ENCODE measurements at regions not wholly inside any gene's neighbourhood (a gene's known extent, or its start where the extent isn't known, plus 50 kb on each side); places are given as distances from the start of the nearest gene placed in this dataset.
"Not testable (repeated sequence)": the region's sequence is repeated elsewhere in the genome, so short reads cannot be mapped to it uniquely, and the experiment has no call there.

- not testable (repeated sequence) for TF ChIP-seq ZNF274 (IDR thresholded peaks at IDR 0.05; ENCODE audit: low read length); ZNF274 (tag by site-specific recombination; IDR thresholded peaks at IDR 0.05; ENCODE audit: borderline replicate concordance); OVOL3 (tag by site-specific recombination; IDR thresholded peaks at IDR 0.05); CTCF (tag by site-specific recombination; IDR thresholded peaks at IDR 0.05); ZBTB20 (tag by site-specific recombination; IDR thresholded peaks at IDR 0.05)
- TF ChIP-seq, protein P1, sequence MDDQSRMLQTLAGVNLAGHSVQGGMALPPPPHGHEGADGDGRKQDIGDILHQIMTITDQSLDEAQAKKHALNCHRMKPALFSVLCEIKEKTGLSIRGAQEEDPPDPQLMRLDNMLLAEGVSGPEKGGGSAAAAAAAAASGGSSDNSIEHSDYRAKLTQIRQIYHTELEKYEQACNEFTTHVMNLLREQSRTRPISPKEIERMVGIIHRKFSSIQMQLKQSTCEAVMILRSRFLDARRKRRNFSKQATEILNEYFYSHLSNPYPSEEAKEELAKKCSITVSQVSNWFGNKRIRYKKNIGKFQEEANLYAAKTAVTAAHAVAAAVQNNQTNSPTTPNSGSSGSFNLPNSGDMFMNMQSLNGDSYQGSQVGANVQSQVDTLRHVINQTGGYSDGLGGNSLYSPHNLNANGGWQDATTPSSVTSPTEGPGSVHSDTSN (CRISPR knock-in tag; IDR thresholded peaks at IDR 0.05) = not testable (repeated sequence)
- TF ChIP-seq, protein P2, sequence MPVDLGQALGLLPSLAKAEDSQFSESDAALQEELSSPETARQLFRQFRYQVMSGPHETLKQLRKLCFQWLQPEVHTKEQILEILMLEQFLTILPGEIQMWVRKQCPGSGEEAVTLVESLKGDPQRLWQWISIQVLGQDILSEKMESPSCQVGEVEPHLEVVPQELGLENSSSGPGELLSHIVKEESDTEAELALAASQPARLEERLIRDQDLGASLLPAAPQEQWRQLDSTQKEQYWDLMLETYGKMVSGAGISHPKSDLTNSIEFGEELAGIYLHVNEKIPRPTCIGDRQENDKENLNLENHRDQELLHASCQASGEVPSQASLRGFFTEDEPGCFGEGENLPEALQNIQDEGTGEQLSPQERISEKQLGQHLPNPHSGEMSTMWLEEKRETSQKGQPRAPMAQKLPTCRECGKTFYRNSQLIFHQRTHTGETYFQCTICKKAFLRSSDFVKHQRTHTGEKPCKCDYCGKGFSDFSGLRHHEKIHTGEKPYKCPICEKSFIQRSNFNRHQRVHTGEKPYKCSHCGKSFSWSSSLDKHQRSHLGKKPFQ (tag by site-specific recombination; IDR thresholded peaks at IDR 0.05) = not testable (repeated sequence)
- TF ChIP-seq, protein P3, sequence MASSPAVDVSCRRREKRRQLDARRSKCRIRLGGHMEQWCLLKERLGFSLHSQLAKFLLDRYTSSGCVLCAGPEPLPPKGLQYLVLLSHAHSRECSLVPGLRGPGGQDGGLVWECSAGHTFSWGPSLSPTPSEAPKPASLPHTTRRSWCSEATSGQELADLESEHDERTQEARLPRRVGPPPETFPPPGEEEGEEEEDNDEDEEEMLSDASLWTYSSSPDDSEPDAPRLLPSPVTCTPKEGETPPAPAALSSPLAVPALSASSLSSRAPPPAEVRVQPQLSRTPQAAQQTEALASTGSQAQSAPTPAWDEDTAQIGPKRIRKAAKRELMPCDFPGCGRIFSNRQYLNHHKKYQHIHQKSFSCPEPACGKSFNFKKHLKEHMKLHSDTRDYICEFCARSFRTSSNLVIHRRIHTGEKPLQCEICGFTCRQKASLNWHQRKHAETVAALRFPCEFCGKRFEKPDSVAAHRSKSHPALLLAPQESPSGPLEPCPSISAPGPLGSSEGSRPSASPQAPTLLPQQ (tag by site-specific recombination; IDR thresholded peaks at IDR 0.05) = not testable (repeated sequence)
These were observed 279.0 kb downstream of the RPAP3 start for GRCh38 chr12:47426678-47427309.
